ENCODE measurements at regions not wholly inside any gene's neighbourhood (a gene's known extent, or its start where the extent isn't known, plus 50 kb on each side); places are given as distances from the start of the nearest gene placed in this dataset.

GRCh38 chr13:73212482-73212881 is 153.7 kb downstream of the KLF5 start:
- no peak overlapping the region for H3K4me3 ChIP-seq (ENCODE audit: control insufficient read depth, low read depth, low read length)
- no peak for TF ChIP-seq CTCF (IDR thresholded peaks at IDR 0.05; ENCODE audit: control insufficient read depth, insufficient read depth, low read depth, low read length, missing control alignments)
- no peak for DNase-seq (ENCODE audit: low read depth)

- no peak overlapping the region for H3K4me3 ChIP-seq (ENCODE audit: control insufficient read depth, low read depth, low read length)
- DNase-seq (ENCODE audit: low read depth): no peak
- TF ChIP-seq CTCF (IDR thresholded peaks at IDR 0.05; ENCODE audit: control insufficient read depth, insufficient read depth, low read depth, low read length, missing control alignments): no peak
Measured at GRCh38 chr13:73210218-73210883, 151.5 kb downstream of the KLF5 start.

GRCh38 chr13:73204952-73205351 is 146.1 kb downstream of the KLF5 start:
- H3K4me3 ChIP-seq (ENCODE audit: control insufficient read depth, low read depth, low read length): no peak overlapping the region
- TF ChIP-seq CTCF (IDR thresholded peaks at IDR 0.05; ENCODE audit: control insufficient read depth, insufficient read depth, low read depth, low read length, missing control alignments): no peak
- no peak for DNase-seq (ENCODE audit: low read depth)

- no peak overlapping the region for H3K4me3 ChIP-seq (ENCODE audit: control insufficient read depth, low read depth, low read length)
- no peak for DNase-seq (ENCODE audit: low read depth)
- TF ChIP-seq CTCF (IDR thresholded peaks at IDR 0.05; ENCODE audit: control insufficient read depth, insufficient read depth, low read depth, low read length, missing control alignments): no peak
Measured at GRCh38 chr13:73201626-73202025, 142.8 kb downstream of the KLF5 start.

GRCh38 chr13:73198991-73199411 is 140.2 kb downstream of the KLF5 start:
- no peak for TF ChIP-seq CTCF (IDR thresholded peaks at IDR 0.05; ENCODE audit: control insufficient read depth, insufficient read depth, low read depth, low read length, missing control alignments)
- DNase-seq (ENCODE audit: low read depth): no peak
- no peak overlapping the region for H3K4me3 ChIP-seq (ENCODE audit: control insufficient read depth, low read depth, low read length)

- no peak overlapping the region for H3K4me3 ChIP-seq (ENCODE audit: control insufficient read depth, low read depth, low read length)
- no peak for TF ChIP-seq CTCF (IDR thresholded peaks at IDR 0.05; ENCODE audit: control insufficient read depth, insufficient read depth, low read depth, low read length, missing control alignments)
- no peak for DNase-seq (ENCODE audit: low read depth)
Measured at GRCh38 chr13:73195091-73195490, 136.3 kb downstream of the KLF5 start.
